ENCODE measurements at regions not wholly inside any gene's neighbourhood (a gene's known extent, or its start where the extent isn't known, plus 50 kb on each side); places are given as distances from the start of the nearest gene placed in this dataset.

GRCh38 chr2:16303761-16304160, 361.9 kb downstream of the CYRIA start:
- TF ChIP-seq CTCF (IDR thresholded peaks at IDR 0.05), result no peak
- Mint-ChIP-seq H3K27ac (no peak overlapping the region), H3K27me3 (peaks cover 12% of the 10 kb centered on the region), H3K4me3 (no peak overlapping the region), H3K4me1 (ENCODE audit: low read depth) (peaks cover 12% of the 10 kb centered on the region), H3K36me3 (ENCODE audit: low read depth) (no peaks in the 10 kb centered on the region), H3K9me3 (no peaks in the 10 kb centered on the region)
- ATAC-seq (ENCODE audit: poor library complexity), result no peak
- intact Hi-C loops (cut with DNase I, micrococcal nuclease), result no loop called here
- CTCF ChIA-PET, result no interaction called here
- Histone ChIP-seq H3K36me3 (ENCODE audit: insufficient read depth, low read length) (no peaks in the 10 kb centered on the region), H3K4me3 (ENCODE audit: low read length) (no peak overlapping the region), H3K27me3 (ENCODE audit: control insufficient read depth in 1 of 2, insufficient read depth in 2 of 2, low read length in 2 of 2) (no peaks in the 10 kb centered on the region), H3K4me1 (ENCODE audit: insufficient read depth, low read length) (peaks cover 4% of the 10 kb centered on the region), H3K9me3 (ENCODE audit: control insufficient read depth in 1 of 2, insufficient read depth in 1 of 2, low read length in 2 of 2) (no peaks in the 10 kb centered on the region), H3K27ac (ENCODE audit: low read depth in 1 of 2, low read length in 2 of 2) (no peak overlapping the region)
- POLR2A ChIA-PET, result no interaction called here
- no peak for DNase-seq

DNA sequence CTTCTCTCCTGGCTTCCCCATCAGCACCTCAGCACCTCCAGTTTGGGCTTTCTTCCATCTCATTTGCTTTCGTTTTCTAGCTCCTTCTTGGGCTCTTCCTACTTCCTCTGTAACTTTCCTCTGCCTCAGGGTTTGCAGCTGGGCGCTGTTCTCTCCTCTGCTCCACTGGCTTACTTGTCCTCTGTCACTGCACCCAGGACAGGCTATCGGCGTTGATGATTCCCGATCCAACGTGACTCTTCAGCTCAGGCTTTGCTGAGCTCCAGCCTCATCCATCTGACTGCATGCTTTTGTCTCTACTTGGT, 362.4 kb downstream of the CYRIA start:
- no peaks in the 10 kb centered on the region for H3K9me3 Mint-ChIP-seq
- DNase-seq (no peak), ATAC-seq (ENCODE audit: poor library complexity) (no peak)
- H3K27me3 Mint-ChIP-seq, result peaks cover 12% of the 10 kb centered on the region
- Histone ChIP-seq H3K4me3 (ENCODE audit: low read length) (no peak overlapping the region), H3K36me3 (ENCODE audit: insufficient read depth, low read length) (no peaks in the 10 kb centered on the region), H3K27ac (ENCODE audit: low read depth in 1 of 2, low read length in 2 of 2) (no peak overlapping the region), H3K27me3 (ENCODE audit: control insufficient read depth in 1 of 2, insufficient read depth in 2 of 2, low read length in 2 of 2) (no peaks in the 10 kb centered on the region), H3K4me1 (ENCODE audit: insufficient read depth, low read length) (peaks cover 4% of the 10 kb centered on the region), H3K9me3 (ENCODE audit: control insufficient read depth in 1 of 2, insufficient read depth in 1 of 2, low read length in 2 of 2) (no peaks in the 10 kb centered on the region)
- H3K4me1 Mint-ChIP-seq (ENCODE audit: low read depth), result peaks cover 12% of the 10 kb centered on the region
- H3K36me3 Mint-ChIP-seq (ENCODE audit: low read depth), result no peaks in the 10 kb centered on the region
- no peak overlapping the region for H3K4me3 Mint-ChIP-seq
- POLR2A ChIA-PET, result no interaction called here
- CTCF ChIA-PET, result no interaction called here
- H3K27ac Mint-ChIP-seq, result no peak overlapping the region
- intact Hi-C loops (cut with DNase I, micrococcal nuclease), result no loop called here
- TF ChIP-seq CTCF (IDR thresholded peaks at IDR 0.05), result no peak

- Histone ChIP-seq H3K4me3 (ENCODE audit: low read length) (no peak overlapping the region), H3K4me1 (ENCODE audit: insufficient read depth, low read length) (peaks cover 4% of the 10 kb centered on the region), H3K9me3 (ENCODE audit: control insufficient read depth in 1 of 2, insufficient read depth in 1 of 2, low read length in 2 of 2) (no peaks in the 10 kb centered on the region), H3K27ac (ENCODE audit: low read depth in 1 of 2, low read length in 2 of 2) (no peak overlapping the region), H3K27me3 (ENCODE audit: control insufficient read depth in 1 of 2, insufficient read depth in 2 of 2, low read length in 2 of 2) (no peaks in the 10 kb centered on the region), H3K36me3 (ENCODE audit: insufficient read depth, low read length) (no peaks in the 10 kb centered on the region)
- Mint-ChIP-seq H3K36me3 (ENCODE audit: low read depth) (no peaks in the 10 kb centered on the region), H3K4me3 (no peak overlapping the region), H3K27ac (no peak overlapping the region), H3K4me1 (ENCODE audit: low read depth) (peaks cover 12% of the 10 kb centered on the region), H3K9me3 (no peaks in the 10 kb centered on the region), H3K27me3 (peaks cover 12% of the 10 kb centered on the region)
- no peak for ATAC-seq (ENCODE audit: poor library complexity)
- CTCF ChIA-PET, result no interaction called here
- TF ChIP-seq CTCF (IDR thresholded peaks at IDR 0.05), result no peak
- POLR2A ChIA-PET, result no interaction called here
- intact Hi-C loops (cut with DNase I, micrococcal nuclease), result no loop called here
- DNase-seq, result no peak
Observed at GRCh38 chr2:16302431-16303272, 362.3 kb downstream of the MYCN start.
